HEK293 (cell line): ENCODE measurements at regions not wholly inside any gene's neighbourhood (a gene's known extent, or its start where the extent isn't known, plus 50 kb on each side); places are given as distances from the start of the nearest gene placed in this dataset.

Source experiments
- CTCF ChIA-PET: fragments of 350-600 bp; formaldehyde crosslinking; extraction: SDS; loops from one replicate; lab custom pipeline; 2021; ENCODE audit warnings: antibody characterized with exemption; lab: Yijun Ruan, JAX
- POLR2A ChIA-PET: fragments of 300-600 bp; formaldehyde crosslinking; extraction: SDS; loops from one replicate; lab custom pipeline; 2020; ENCODE audit warnings: antibody characterized with exemption, inconsistent platforms; lab: Yijun Ruan, JAX
- H3K27ac ChIP-seq: fragments of 200-500 bp; sonication (Bioruptor generic); 2 replicates; pipeline ENCODE4 v1.5.1; 2014; ENCODE audit warnings: low read depth, low read length, control low read depth, inconsistent platforms; ENCODE audit errors: extremely low read depth
- H3K36me3 ChIP-seq, 2 experiments: fragments of 200-500 bp in 1 of 2; sonication (Bioruptor generic) in 1 of 2; 1 replicate in 1 of 2; 2 replicates in 1 of 2; pipeline ENCODE4 v1.5.1; 2014 to 2017; ENCODE audit warnings: inconsistent platforms in 2 of 2, low read length in 2 of 2; ENCODE audit not compliant: control insufficient read depth in 2 of 2, insufficient read depth in 1 of 2
- H3K4me1 ChIP-seq: fragments of 200-500 bp; sonication (Bioruptor generic); 2 replicates; pipeline ENCODE4 v1.5.1; 2014; ENCODE audit warnings: mild to moderate bottlenecking, low read length, inconsistent platforms; ENCODE audit not compliant: control insufficient read depth, insufficient read depth
- H3K4me3 ChIP-seq: 2 replicates; pipeline ENCODE4 v1.5.1; 2011; ENCODE audit warnings: low read depth, mild to moderate bottlenecking, control low read depth, low read length, moderate library complexity
- H3K9me3 ChIP-seq: fragments of 200-500 bp; sonication (Bioruptor generic); 2 replicates; pipeline ENCODE4 v1.5.1; 2014; ENCODE audit warnings: low read depth, low read length, inconsistent platforms; ENCODE audit not compliant: control insufficient read depth, insufficient read depth
- ATF2 ChIP-seq: fragments of 450-650 bp; formaldehyde crosslinking; IDR thresholded peaks from 2 replicates; pipeline ENCODE4 v1.5.1; 2016; ENCODE audit warnings: missing biosample characterization, missing genetic modification characterization, low read depth
- FEZF1 ChIP-seq: fragments of 450-650 bp; formaldehyde crosslinking; IDR thresholded peaks from 2 replicates; pipeline ENCODE4 v1.5.1; 2016; ENCODE audit warnings: missing biosample characterization, missing genetic modification characterization
- GLIS1 ChIP-seq: fragments of 450-650 bp; formaldehyde crosslinking; IDR thresholded peaks from 2 replicates; pipeline ENCODE4 v1.5.1; 2016; ENCODE audit warnings: missing biosample characterization, missing genetic modification characterization
- IKZF3 ChIP-seq: fragments of 450-650 bp; IDR thresholded peaks from 2 replicates; pipeline ENCODE4 v1.5.0; 2018; ENCODE audit warnings: missing biosample characterization, mild to moderate bottlenecking, missing genetic modification characterization, moderate library complexity
- KLF7 ChIP-seq: fragments of 450-650 bp; formaldehyde crosslinking; IDR thresholded peaks from 2 replicates; pipeline ENCODE4 v1.5.1; 2016; ENCODE audit warnings: missing biosample characterization, missing genetic modification characterization, borderline replicate concordance
- KLF8 ChIP-seq: fragments of 450-650 bp; formaldehyde crosslinking; IDR thresholded peaks from 2 replicates; pipeline ENCODE4 v1.5.1; 2016; ENCODE audit warnings: missing biosample characterization, missing genetic modification characterization
- PRDM2 ChIP-seq: fragments of 450-650 bp; formaldehyde crosslinking; IDR thresholded peaks from 2 replicates; pipeline ENCODE4 v1.5.1; 2016; ENCODE audit warnings: missing biosample characterization, missing genetic modification characterization, borderline replicate concordance
- SP2 ChIP-seq: fragments of 450-650 bp; formaldehyde crosslinking; IDR thresholded peaks from 2 replicates; pipeline ENCODE4 v1.5.1; 2016; ENCODE audit warnings: missing biosample characterization, missing genetic modification characterization
- TCF7L2 ChIP-seq: IDR thresholded peaks from 2 replicates; pipeline ENCODE4 v1.6.1; 2011; ENCODE audit warnings: low read depth, mild to moderate bottlenecking, inconsistent platforms, low read length, moderate library complexity, borderline replicate concordance
- YY1 ChIP-seq: fragments of 450-650 bp; formaldehyde crosslinking; IDR thresholded peaks from 2 replicates; pipeline ENCODE4 v1.5.1; 2018; ENCODE audit warnings: missing biosample characterization, missing genetic modification characterization
- YY2 ChIP-seq: fragments of 450-650 bp; formaldehyde crosslinking; IDR thresholded peaks from 2 replicates; pipeline ENCODE4 v1.5.1; 2016; ENCODE audit warnings: missing biosample characterization, missing genetic modification characterization
- ZBTB1 ChIP-seq: fragments of 450-650 bp; formaldehyde crosslinking; IDR thresholded peaks from 2 replicates; pipeline ENCODE4 v1.5.1; 2016; ENCODE audit warnings: missing biosample characterization, missing genetic modification characterization
- ZFHX2 ChIP-seq: fragments of 450-650 bp; formaldehyde crosslinking; conservative IDR thresholded peaks from 2 replicates; pipeline ENCODE4 v1.5.1; 2016; ENCODE audit warnings: missing biosample characterization, missing genetic modification characterization
- ZNF184 ChIP-seq: fragments of 450-650 bp; IDR thresholded peaks from 2 replicates; pipeline ENCODE4 v1.5.1; 2018; ENCODE audit warnings: missing biosample characterization, mild to moderate bottlenecking, missing genetic modification characterization
- ZNF280D ChIP-seq: fragments of 450-650 bp; formaldehyde crosslinking; IDR thresholded peaks from 2 replicates; pipeline ENCODE4 v1.5.1; 2016; ENCODE audit warnings: missing biosample characterization, missing genetic modification characterization
- ZNF433 ChIP-seq: fragments of 450-650 bp; formaldehyde crosslinking; IDR thresholded peaks from 2 replicates; pipeline ENCODE4 v1.5.1; 2016; ENCODE audit warnings: missing biosample characterization, missing genetic modification characterization, low read depth
- ZNF473 ChIP-seq: fragments of 450-650 bp; formaldehyde crosslinking; IDR thresholded peaks from 2 replicates; pipeline ENCODE4 v1.5.1; 2017; ENCODE audit warnings: missing biosample characterization, missing genetic modification characterization
- ZNF48 ChIP-seq: fragments of 450-650 bp; formaldehyde crosslinking; IDR thresholded peaks from 2 replicates; pipeline ENCODE4 v1.5.1; 2016; ENCODE audit warnings: missing biosample characterization, missing genetic modification characterization
- ZNF501 ChIP-seq: fragments of 450-650 bp; formaldehyde crosslinking; IDR thresholded peaks from 2 replicates; pipeline ENCODE4 v1.5.1; 2016; ENCODE audit warnings: missing biosample characterization, missing genetic modification characterization
- ZNF558 ChIP-seq: fragments of 450-650 bp; formaldehyde crosslinking; IDR thresholded peaks from 2 replicates; pipeline ENCODE4 v1.5.1; 2016; ENCODE audit warnings: missing biosample characterization, missing genetic modification characterization
- ZNF596 ChIP-seq: fragments of 450-650 bp; IDR thresholded peaks from 2 replicates; pipeline ENCODE4 v1.5.0; 2018; ENCODE audit warnings: missing biosample characterization, mild to moderate bottlenecking, missing genetic modification characterization, moderate library complexity
- ZNF610 ChIP-seq: fragments of 450-650 bp; formaldehyde crosslinking; IDR thresholded peaks from 2 replicates; pipeline ENCODE4 v1.5.1; 2016; ENCODE audit warnings: missing biosample characterization, missing genetic modification characterization, borderline replicate concordance
- ZNF660 ChIP-seq: fragments of 450-650 bp; IDR thresholded peaks from 2 replicates; pipeline ENCODE4 v1.5.1; 2018; ENCODE audit warnings: missing biosample characterization, mild to moderate bottlenecking, missing genetic modification characterization
- ZNF76 ChIP-seq: fragments of 450-650 bp; formaldehyde crosslinking; IDR thresholded peaks from 2 replicates; pipeline ENCODE4; 2016; ENCODE audit warnings: low read depth, missing biosample characterization, missing genetic modification characterization, borderline replicate concordance
- ZNF777 ChIP-seq: fragments of 450-650 bp; formaldehyde crosslinking; IDR thresholded peaks from 2 replicates; pipeline ENCODE4 v1.5.1; 2017; ENCODE audit warnings: missing biosample characterization, missing genetic modification characterization, borderline replicate concordance
- ZNF837 ChIP-seq: fragments of 450-650 bp; formaldehyde crosslinking; IDR thresholded peaks from 2 replicates; pipeline ENCODE4 v1.5.1; 2016; ENCODE audit warnings: missing biosample characterization, missing genetic modification characterization
- ZSCAN16 ChIP-seq: fragments of 450-650 bp; formaldehyde crosslinking; IDR thresholded peaks from 2 replicates; pipeline ENCODE4 v1.5.1; 2016; ENCODE audit warnings: missing biosample characterization, missing genetic modification characterization
- ZSCAN23 ChIP-seq: fragments of 450-650 bp; formaldehyde crosslinking; IDR thresholded peaks from 2 replicates; pipeline ENCODE4 v1.5.1; 2016; ENCODE audit warnings: missing biosample characterization, missing genetic modification characterization

GRCh38 chrX:137187540-137187939 lies 153.7 kb upstream of the GPR101 start:
- TF ChIP-seq ZNF660 (tag by site-specific recombination) (no peak), ZNF596 (tag by site-specific recombination) (no peak), ZNF48 (tag by site-specific recombination) (no peak), ZNF76 (tag by site-specific recombination) (no peak), ZNF610 (tag by site-specific recombination) (no peak), IKZF3 (tag by site-specific recombination) (no peak), ZSCAN23 (no peak), ZNF184 (tag by site-specific recombination) (no peak), KLF7 (tag by site-specific recombination) (no peak), ZNF837 (tag by site-specific recombination) (no peak), ZNF473 (tag by site-specific recombination) (no peak)

GRCh38 chrX:137178392-137178791 lies 144.6 kb upstream of the GPR101 start:
- POLR2A ChIA-PET: no interaction called here
- H3K27ac ChIP-seq: no peak overlapping the region
- CTCF ChIA-PET: interaction anchor here (0.5 to 1.6 kb wide), 2 partner anchors 11 to 512 kb away, joined by 3 to 8 read pairs; no protein-coding TSS in a partner anchor
- no peak overlapping the region for H3K4me3 ChIP-seq
- H3K9me3 ChIP-seq: no peaks in the 10 kb centered on the region; the same call in 1 of the 2 replicates
- no peaks in the 10 kb centered on the region for H3K36me3 ChIP-seq
- no peaks in the 10 kb centered on the region for H3K4me1 ChIP-seq
- TF ChIP-seq ZNF558 (tag by site-specific recombination) (no peak), PRDM2 (no peak), YY2 (no peak), ZFHX2 (tag by site-specific recombination) (no peak), ZNF433 (tag by site-specific recombination) (no peak), ZNF280D (no peak), ZNF596 (tag by site-specific recombination) (no peak), SP2 (tag by site-specific recombination) (no peak), YY1 (no peak), ZNF777 (tag by site-specific recombination) (no peak), TCF7L2 (no peak), IKZF3 (tag by site-specific recombination) (no peak), ZBTB1 (tag by site-specific recombination) (no peak), FEZF1 (tag by site-specific recombination) (no peak), ZNF501 (tag by site-specific recombination) (no peak), KLF8 (tag by site-specific recombination) (no peak), ATF2 (tag by site-specific recombination) (no peak), ZSCAN16 (tag by site-specific recombination) (no peak), GLIS1 (no peak)

More at GRCh38 chrX:137187540-137187939, 153.7 kb upstream of the GPR101 start:
- Histone ChIP-seq H3K27ac (no peak overlapping the region), H3K36me3 (no peaks in the 10 kb centered on the region), H3K4me1 (no peaks in the 10 kb centered on the region), H3K9me3 (no peaks in the 10 kb centered on the region; the same call in 1 of the 2 replicates), H3K4me3 (no peak overlapping the region)
- POLR2A ChIA-PET: no interaction called here
- CTCF ChIA-PET: no interaction called here
